ENCODE measurements at regions not wholly inside any gene's neighbourhood (a gene's known extent, or its start where the extent isn't known, plus 50 kb on each side); places are given as distances from the start of the nearest gene placed in this dataset.

- no peak for DNase-seq (ENCODE audit: low spot score)
- intact Hi-C loops (cut with DNase I), result no loop called here
Observed at GRCh38 chr7:18144166-18144565, 116.5 kb upstream of the PRPS1L1 start.

DNA sequence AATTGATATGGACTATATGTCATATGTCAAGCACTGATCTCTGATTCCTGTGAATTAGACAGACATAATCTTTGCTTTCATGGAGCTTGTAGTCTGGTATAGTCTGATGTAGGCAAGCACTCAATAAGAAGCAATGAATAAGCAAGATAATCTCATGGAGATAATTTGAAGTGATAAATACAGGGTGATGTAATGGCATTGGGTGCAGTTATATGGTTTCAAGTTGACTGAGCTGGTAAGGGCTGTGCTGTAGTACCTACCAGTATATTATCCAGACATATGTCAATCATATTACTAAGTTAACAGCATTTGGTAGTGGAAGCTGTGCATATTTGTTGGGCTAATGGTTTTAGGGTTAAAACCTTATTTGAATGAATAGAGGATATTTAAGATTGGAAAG, 117.5 kb upstream of the PRPS1L1 start:
- intact Hi-C loops (cut with DNase I), result no loop called here
- no peak for DNase-seq (ENCODE audit: low spot score)

DNA sequence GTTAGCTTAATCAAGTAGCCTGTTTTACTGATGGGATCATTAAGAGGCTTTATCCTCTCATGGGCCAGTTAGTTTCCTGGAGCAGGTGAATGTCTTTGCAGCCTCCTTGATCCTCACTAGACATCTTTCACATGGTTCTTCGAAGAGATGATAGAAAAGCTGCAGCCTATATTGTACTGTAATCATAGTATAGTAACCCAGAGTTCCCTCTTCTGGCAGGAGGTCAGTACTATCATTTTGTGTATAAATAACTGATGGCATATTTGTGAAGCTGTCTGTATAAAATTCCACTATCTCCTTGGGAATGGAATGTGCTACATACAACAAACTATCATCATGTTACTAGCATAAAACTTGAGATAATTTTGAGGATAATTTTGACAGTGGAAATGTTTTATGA, 123.8 kb upstream of the PRPS1L1 start:
- intact Hi-C loops (cut with DNase I), result no loop called here
- DNase-seq (ENCODE audit: low spot score), result no peak

DNA sequence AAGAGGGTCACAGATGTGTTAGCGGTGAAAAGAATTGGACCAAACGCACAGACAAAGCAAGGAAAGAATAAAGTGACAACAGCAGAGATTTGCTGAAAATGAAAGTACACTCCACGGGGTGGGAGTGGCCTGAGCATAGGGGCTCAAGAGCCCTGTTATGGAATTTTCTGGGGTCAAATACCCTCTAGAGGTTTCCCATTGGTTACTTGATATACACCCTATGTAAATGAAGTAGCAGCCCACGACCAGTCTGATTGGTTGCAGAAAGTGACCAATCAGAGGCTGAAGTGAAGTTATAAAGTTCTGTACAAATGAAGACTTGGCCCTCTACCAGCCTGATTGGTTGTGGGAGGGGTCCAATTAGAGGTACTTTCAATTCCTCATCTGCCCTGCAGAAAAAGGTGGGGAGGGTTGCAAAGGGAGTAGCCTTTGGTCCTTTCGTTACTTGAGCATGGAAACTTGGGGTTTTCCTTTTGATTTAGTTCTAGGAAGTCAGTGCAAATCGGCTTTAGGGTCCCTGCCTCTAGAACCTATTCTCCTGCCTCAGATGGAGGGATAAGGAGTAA, 125.6 kb upstream of the PRPS1L1 start:
- DNase-seq (ENCODE audit: low spot score), result no peak
- intact Hi-C loops (cut with DNase I), result no loop called here

DNA sequence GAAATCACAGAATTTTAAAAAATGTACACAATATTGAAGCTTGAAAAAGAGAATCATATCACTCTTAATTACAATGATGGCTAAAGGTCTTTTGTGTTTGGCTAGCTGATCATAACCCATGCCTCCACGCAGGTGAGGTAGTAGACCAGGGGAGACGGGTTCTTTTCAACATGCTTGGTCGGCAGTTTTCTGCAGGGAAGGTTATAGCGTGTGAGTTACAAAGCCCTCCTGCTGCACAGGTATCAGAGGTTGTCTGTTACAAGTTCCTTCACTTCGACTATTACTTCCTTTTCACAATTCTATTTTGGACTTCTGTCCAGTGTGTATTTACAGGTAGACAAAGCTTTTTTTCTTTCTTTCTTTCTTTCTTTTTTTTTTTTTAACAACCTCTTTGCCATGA, 127.1 kb upstream of the PRPS1L1 start:
- DNase-seq (ENCODE audit: low spot score), result no peak
- intact Hi-C loops (cut with DNase I), result no loop called here

GRCh38 chr7:18157233-18157632, 129.6 kb upstream of the PRPS1L1 start:
- intact Hi-C loops (cut with DNase I), result no loop called here
- DNase-seq (ENCODE audit: low spot score), result no peak

GRCh38 chr7:18162657-18163056, 135.0 kb upstream of the PRPS1L1 start:
- no peak for DNase-seq (ENCODE audit: low spot score)
- intact Hi-C loops (cut with DNase I), result no loop called here

- intact Hi-C loops (cut with DNase I), result no loop called here
- DNase-seq (ENCODE audit: low spot score), result no peak
Observed at GRCh38 chr7:18163091-18163490, 135.4 kb upstream of the PRPS1L1 start.

DNA sequence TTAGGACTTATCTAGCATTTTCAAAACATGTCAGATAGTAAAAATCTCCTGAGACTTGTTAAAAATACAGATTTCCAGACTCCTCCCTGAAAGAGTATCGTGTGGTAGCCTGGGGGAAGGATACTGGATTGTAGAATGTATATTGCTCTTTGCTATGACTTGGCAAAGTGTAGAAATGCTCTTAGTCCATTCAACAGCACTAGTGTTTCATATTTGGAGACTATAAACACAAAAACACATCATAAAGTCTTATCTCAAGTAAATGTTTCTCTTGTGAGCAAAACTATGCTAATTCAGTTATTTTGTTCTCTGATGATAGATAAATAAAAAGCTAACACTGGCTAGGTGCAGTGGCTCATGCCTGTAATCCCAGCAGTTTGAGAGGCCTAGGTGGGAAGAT, 137.5 kb upstream of the PRPS1L1 start:
- intact Hi-C loops (cut with DNase I), result no loop called here
- DNase-seq (ENCODE audit: low spot score), result no peak

DNA sequence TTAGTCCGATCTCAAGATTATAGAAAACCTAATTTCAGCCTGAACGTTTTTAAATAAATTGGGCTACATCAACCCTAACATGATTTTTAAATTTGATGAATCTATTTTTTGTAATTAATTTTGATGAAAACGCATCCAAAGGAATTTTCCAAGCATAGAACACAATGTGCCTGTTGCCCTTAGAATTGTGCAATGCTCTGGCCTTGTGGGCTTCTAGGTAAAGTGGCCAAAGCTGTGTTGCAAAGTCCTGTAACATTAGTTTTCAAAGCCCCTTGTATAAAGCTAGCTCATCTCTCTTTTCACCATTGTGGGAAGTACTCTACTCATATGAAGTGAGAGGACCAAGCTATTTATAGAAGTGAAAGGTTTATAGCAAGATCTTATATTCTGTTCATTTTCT, 138.4 kb upstream of the PRPS1L1 start:
- DNase-seq (ENCODE audit: low spot score), result no peak
- intact Hi-C loops (cut with DNase I), result no loop called here

GRCh38 chr7:18167815-18168214, 140.2 kb upstream of the PRPS1L1 start:
- intact Hi-C loops (cut with DNase I), result no loop called here
- no peak for DNase-seq (ENCODE audit: low spot score)

DNA sequence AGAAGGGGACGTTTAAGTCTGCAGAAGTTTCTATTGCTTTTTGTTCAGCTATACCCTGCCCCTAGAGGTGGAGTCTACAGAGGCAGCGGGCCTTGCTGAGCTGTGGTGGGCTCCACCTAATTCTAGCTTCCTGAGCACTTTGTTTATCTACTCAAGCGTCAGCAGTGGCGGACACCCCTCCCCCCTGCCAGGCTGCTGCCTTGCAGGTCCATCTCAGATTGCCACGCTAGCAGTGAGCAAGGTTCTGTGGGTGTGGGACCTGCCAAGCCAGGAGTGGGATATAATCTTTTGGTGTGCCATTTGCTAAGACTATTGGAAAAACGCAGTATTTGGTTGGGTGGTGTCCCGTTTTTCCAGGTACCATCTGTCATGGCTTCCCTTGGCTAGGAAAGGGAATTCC, 147.3 kb upstream of the PRPS1L1 start:
- no peak for DNase-seq (ENCODE audit: low spot score)
- intact Hi-C loops (cut with DNase I), result no loop called here

DNA sequence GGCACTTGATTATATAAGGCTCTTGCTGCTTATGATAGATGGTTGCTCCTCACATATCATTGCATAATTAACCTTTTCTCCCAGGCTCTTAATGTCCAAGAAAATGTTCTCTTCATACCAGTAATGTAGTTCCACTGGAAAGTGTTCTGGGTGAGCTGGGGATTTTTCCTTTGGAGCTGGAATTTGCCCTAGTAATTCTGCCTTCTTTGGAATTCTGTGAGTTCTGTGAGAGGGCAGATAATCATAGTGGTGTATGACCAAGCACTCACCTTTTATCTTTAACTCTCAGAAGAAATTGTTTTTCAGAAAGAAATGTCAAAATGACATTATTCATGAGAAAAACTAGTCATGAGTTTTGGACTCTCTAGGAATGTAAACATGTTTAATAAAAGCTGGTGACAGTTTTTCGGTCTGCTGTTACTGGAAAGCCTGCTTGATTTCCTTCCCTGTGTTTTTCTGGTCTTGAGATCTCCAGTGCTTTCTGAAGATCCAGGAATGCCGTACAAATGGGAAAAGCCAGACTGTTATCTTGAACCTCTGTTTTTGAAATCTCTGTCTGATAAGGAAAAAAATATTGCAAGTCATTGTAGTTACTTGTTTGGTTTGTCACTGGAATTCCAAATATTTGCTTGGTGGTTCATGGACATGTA, 148.3 kb upstream of the PRPS1L1 start:
- intact Hi-C loops (cut with DNase I), result no loop called here
- DNase-seq (ENCODE audit: low spot score), result no peak

- intact Hi-C loops (cut with DNase I), result no loop called here
- no peak for DNase-seq (ENCODE audit: low spot score)
Observed at GRCh38 chr7:18177129-18177814, 149.6 kb upstream of the PRPS1L1 start.

GRCh38 chr7:18177815-18178660, 150.4 kb upstream of the PRPS1L1 start:
- no peak for DNase-seq (ENCODE audit: low spot score)

DNA sequence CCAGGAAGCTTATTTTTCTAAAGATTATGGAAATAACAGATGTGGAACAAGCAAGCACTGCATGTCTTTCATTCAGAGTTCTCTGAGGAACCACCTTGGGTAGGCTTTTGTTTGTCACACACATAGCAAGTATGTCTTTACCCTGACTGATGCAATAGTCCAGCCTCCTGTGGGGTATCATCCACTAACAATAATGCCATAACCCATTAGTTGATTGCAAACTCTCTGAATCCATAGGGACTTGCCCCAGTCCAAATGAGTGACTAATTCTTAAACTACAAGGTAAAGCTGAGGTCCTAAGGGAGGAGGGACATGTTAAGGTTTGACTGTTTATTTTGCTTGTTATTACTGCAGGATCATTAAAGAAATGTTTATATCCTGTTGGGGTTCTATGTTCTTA, 151.4 kb upstream of the PRPS1L1 start:
- no peak for DNase-seq (ENCODE audit: low spot score)
- intact Hi-C loops (cut with DNase I), result no loop called here

More at GRCh38 chr7:18177815-18178660, 150.4 kb upstream of the PRPS1L1 start:
- intact Hi-C loops (cut with DNase I), result no loop called here

- intact Hi-C loops (cut with DNase I), result no loop called here
- DNase-seq (ENCODE audit: low spot score), result no peak
Observed at GRCh38 chr7:18180685-18181084, 153.0 kb upstream of the PRPS1L1 start.

GRCh38 chr7:18189500-18190126, 162.0 kb upstream of the PRPS1L1 start:
- DNase-seq (ENCODE audit: low spot score), result no peak
- intact Hi-C loops (cut with DNase I), result no loop called here

DNA sequence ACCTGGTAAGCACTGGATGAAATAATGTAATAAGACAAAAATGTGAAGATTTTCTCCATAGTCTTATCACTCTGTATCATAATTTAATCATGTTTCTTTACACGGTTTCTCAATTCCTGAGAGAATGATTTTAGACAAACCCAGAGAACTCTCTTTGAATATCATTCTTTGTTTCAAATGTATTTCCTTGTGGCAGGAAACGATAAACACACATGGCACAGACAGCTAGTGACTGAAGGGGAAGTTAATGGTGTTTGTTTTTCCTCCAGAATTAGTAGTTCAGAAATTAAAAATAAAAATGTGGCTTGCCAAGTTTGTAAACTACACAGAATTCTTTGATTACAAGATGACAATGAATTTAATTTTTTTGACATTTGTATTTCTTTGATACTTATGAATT, 163.7 kb upstream of the PRPS1L1 start:
- DNase-seq (ENCODE audit: low spot score), result no peak
- intact Hi-C loops (cut with DNase I), result no loop called here

Data from posterior vena cava (tissue), 2 donors.